Tibial nerve (tissue), 4 donors: ENCODE measurements at regions not wholly inside any gene's neighbourhood (a gene's known extent, or its start where the extent isn't known, plus 50 kb on each side); places are given as distances from the start of the nearest gene placed in this dataset.

Experiments used
- DNase-seq, 2 donors: peaks; one replicate each; pipeline ENCODE4 v3.0.0-alpha.2; 2019; ENCODE audit warnings: low spot score in 2 of 2
- H3K27ac ChIP-seq, 4 donors: fragments of 200-600 bp; sonication (generic) in 3 of 4; one replicate each; pipeline ENCODE4 v1.5.1; 2017 to 2019; ENCODE audit warnings: mild to moderate bottlenecking in 1 of 4
- H3K27me3 ChIP-seq, 2 donors: fragments of 200-600 bp; sonication (generic) in 1 of 2; one replicate each; pipeline versions ENCODE4 v1.5.1 to v1.6.0; 2017 to 2019
- H3K36me3 ChIP-seq, 3 donors: fragments of 200-600 bp; sonication (generic); one replicate each; pipeline ENCODE4 v1.5.1; 2018 to 2019
- H3K4me1 ChIP-seq, 4 donors: fragments of 200-600 bp; sonication (generic) in 3 of 4; one replicate each; pipeline ENCODE4 v1.5.1; 2017 to 2019
- H3K4me3 ChIP-seq, 4 donors: fragments of 200-600 bp; sonication (generic) in 3 of 4; one replicate each; pipeline ENCODE4 v1.5.1; 2017 to 2019; ENCODE audit warnings: mild to moderate bottlenecking in 1 of 4, moderate library complexity in 1 of 4
- H3K9me3 ChIP-seq, 4 donors: fragments of 200-600 bp; sonication (generic) in 3 of 4; one replicate each; pipeline ENCODE4 v1.5.1; 2017 to 2019
- CTCF ChIP-seq, 5 experiments: fragments of 200-600 bp in 3 of 5; fragments of 450-650 bp in 2 of 5; sonication (generic) in 3 of 5; IDR thresholded peaks; one replicate each; pipeline ENCODE4 v1.5.1; 2016 to 2019; ENCODE audit warnings: antibody characterized with exemption in 5 of 5, mild to moderate bottlenecking in 3 of 5, moderate library complexity in 2 of 5
- EP300 ChIP-seq, 2 donors: sonication (generic); formaldehyde crosslinking; IDR thresholded peaks; one replicate each; pipeline ENCODE4 v1.6.1; 2017; ENCODE audit warnings: antibody characterized with exemption in 2 of 2, mild to moderate bottlenecking in 1 of 2
- POLR2A ChIP-seq, 2 donors: fragments of 450-650 bp; IDR thresholded peaks; one replicate each; pipeline ENCODE4 v1.6.1; 2017; ENCODE audit warnings: antibody characterized with exemption in 2 of 2, mild to moderate bottlenecking in 2 of 2, moderate library complexity in 2 of 2
- WGBS, 2 donors: methylation state at CpG; one replicate each; pipeline ENCODE4 v1.1.5; 2018; 5-methylcytosine and 5-hydroxymethylcytosine counted together

- no peak overlapping the region for H3K27ac ChIP-seq
- no peaks in the 10 kb centered on the region for H3K36me3 ChIP-seq
- no peaks in the 10 kb centered on the region for H3K4me1 ChIP-seq
- H3K27me3 ChIP-seq: no peaks in the 10 kb centered on the region
- 75 to 76% methylated on average over 7 of the region's 7 CpGs for WGBS, 2 donors
- no peak for TF ChIP-seq EP300 (IDR thresholded peaks at IDR 0.05)
- no peak for DNase-seq
- H3K4me3 ChIP-seq: no peak overlapping the region
- peaks cover 0 to 16% (median 0%) of the 10 kb centered on the region in 4 donors for H3K9me3 ChIP-seq
These were observed 282.3 kb downstream of the BCL11A start for GRCh38 chr2:60271131-60271530.

GRCh38 chr2:60268661-60269060, 284.8 kb downstream of the BCL11A start:
- no peak for TF ChIP-seq EP300 (IDR thresholded peaks at IDR 0.05)
- no peak for TF ChIP-seq POLR2A (IDR thresholded peaks at IDR 0.05)
- TF ChIP-seq CTCF (IDR thresholded peaks at IDR 0.05): no peak
- Histone ChIP-seq H3K27ac (no peak overlapping the region), H3K4me1 (no peaks in the 10 kb centered on the region), H3K4me3 (no peak overlapping the region), H3K9me3 (no peaks in the 10 kb centered on the region), H3K36me3 (no peaks in the 10 kb centered on the region), H3K27me3 (no peaks in the 10 kb centered on the region)
- WGBS, 2 donors: 97 to 98% methylated on average over 2 of the region's 2 CpGs
- DNase-seq: no peak

GRCh38 chr2:60268032-60268431, 285.4 kb downstream of the BCL11A start:
- Histone ChIP-seq H3K27ac (no peak overlapping the region), H3K4me3 (no peak overlapping the region), H3K4me1 (no peaks in the 10 kb centered on the region), H3K27me3 (no peaks in the 10 kb centered on the region), H3K36me3 (no peaks in the 10 kb centered on the region), H3K9me3 (no peaks in the 10 kb centered on the region)
- no peak for DNase-seq
- TF ChIP-seq POLR2A (IDR thresholded peaks at IDR 0.05) (no peak), CTCF (IDR thresholded peaks at IDR 0.05) (no peak), EP300 (IDR thresholded peaks at IDR 0.05) (no peak)
- WGBS, 2 donors: 83 to 89% methylated on average over 4 of the region's 4 CpGs

GRCh38 chr2:60267122-60267521, 286.3 kb downstream of the BCL11A start:
- Histone ChIP-seq H3K27ac (no peak overlapping the region), H3K4me3 (no peak overlapping the region), H3K36me3 (no peaks in the 10 kb centered on the region), H3K9me3 (no peaks in the 10 kb centered on the region), H3K4me1 (no peaks in the 10 kb centered on the region), H3K27me3 (no peaks in the 10 kb centered on the region)
- DNase-seq: no peak
- no peak for TF ChIP-seq CTCF (IDR thresholded peaks at IDR 0.05)
- no peak for TF ChIP-seq EP300 (IDR thresholded peaks at IDR 0.05)
- TF ChIP-seq POLR2A (IDR thresholded peaks at IDR 0.05): no peak
- 86 to 87% methylated on average over 5 of the region's 5 CpGs for WGBS, 2 donors

- Histone ChIP-seq H3K4me1 (no peaks in the 10 kb centered on the region), H3K36me3 (no peaks in the 10 kb centered on the region), H3K9me3 (no peaks in the 10 kb centered on the region), H3K27me3 (no peaks in the 10 kb centered on the region), H3K27ac (no peak overlapping the region), H3K4me3 (no peak overlapping the region)
- TF ChIP-seq EP300 (IDR thresholded peaks at IDR 0.05) (no peak), CTCF (IDR thresholded peaks at IDR 0.05) (no peak), POLR2A (IDR thresholded peaks at IDR 0.05) (no peak)
- 61 to 62% methylated on average over 7 of the region's 7 CpGs for WGBS, 2 donors
- no peak for DNase-seq
These were observed 291.3 kb downstream of the BCL11A start for GRCh38 chr2:60262178-60262577.

- no peak overlapping the region for H3K4me3 ChIP-seq
- H3K27ac ChIP-seq: no peak overlapping the region
- TF ChIP-seq EP300 (IDR thresholded peaks at IDR 0.05) (no peak), POLR2A (IDR thresholded peaks at IDR 0.05) (no peak), CTCF (IDR thresholded peaks at IDR 0.05) (no peak)
- H3K36me3 ChIP-seq: no peaks in the 10 kb centered on the region
- no peaks in the 10 kb centered on the region for H3K27me3 ChIP-seq
- no peak for DNase-seq
- H3K4me1 ChIP-seq: no peaks in the 10 kb centered on the region
- 69 to 74% methylated on average over 13 of the region's 13 CpGs for WGBS, 2 donors
- no peaks in the 10 kb centered on the region for H3K9me3 ChIP-seq
These were observed 292.7 kb downstream of the BCL11A start for GRCh38 chr2:60260639-60261296.
